ENCODE measurements at regions not wholly inside any gene's neighbourhood (a gene's known extent, or its start where the extent isn't known, plus 50 kb on each side); places are given as distances from the start of the nearest gene placed in this dataset.

GRCh38 chr2:37776487-37776886, 105.0 kb upstream of the CDC42EP3 start:
- Histone ChIP-seq H3K9me3 (no peaks in the 10 kb centered on the region), H3K27ac (peak overlapping the region; percentile 76 to 84), H3K27me3 (no peaks in the 10 kb centered on the region), H3K36me3 (no peaks in the 10 kb centered on the region), H3K4me3 (no peak overlapping the region), H3K4me1 (no peaks in the 10 kb centered on the region)
- intact Hi-C loops (cut with DNase I; ENCODE audit: low total_unique reads) = no loop called here
- TF ChIP-seq POLR2AphosphoS5 (IDR thresholded peaks at IDR 0.05) (no peak), POLR2A (IDR thresholded peaks at IDR 0.05) (no peak), CTCF (IDR thresholded peaks at IDR 0.05) (no peak)
- no peak for DNase-seq (ENCODE audit: low spot score in 2 of 2)

- Histone ChIP-seq H3K4me3 (no peak overlapping the region), H3K4me1 (no peaks in the 10 kb centered on the region), H3K9me3 (no peaks in the 10 kb centered on the region), H3K27me3 (no peaks in the 10 kb centered on the region), H3K27ac (no peak overlapping the region), H3K36me3 (no peaks in the 10 kb centered on the region)
- no peak for DNase-seq (ENCODE audit: low spot score in 2 of 2)
- TF ChIP-seq CTCF (IDR thresholded peaks at IDR 0.05) (no peak), POLR2AphosphoS5 (IDR thresholded peaks at IDR 0.05) (no peak), POLR2A (IDR thresholded peaks at IDR 0.05) (no peak)
- intact Hi-C loops (cut with DNase I; ENCODE audit: low total_unique reads) = no loop called here
Measured at GRCh38 chr2:37779139-37779538, 107.7 kb upstream of the CDC42EP3 start.

- Histone ChIP-seq H3K27me3 (no peaks in the 10 kb centered on the region), H3K27ac (no peak overlapping the region), H3K4me1 (no peaks in the 10 kb centered on the region), H3K4me3 (no peak overlapping the region), H3K9me3 (no peaks in the 10 kb centered on the region), H3K36me3 (no peaks in the 10 kb centered on the region)
- TF ChIP-seq POLR2A (IDR thresholded peaks at IDR 0.05) (no peak), POLR2AphosphoS5 (IDR thresholded peaks at IDR 0.05) (no peak), CTCF (IDR thresholded peaks at IDR 0.05) (no peak)
- intact Hi-C loops (cut with DNase I; ENCODE audit: low total_unique reads) = no loop called here
- no peak for DNase-seq (ENCODE audit: low spot score in 2 of 2)
Measured at GRCh38 chr2:37779611-37780386, 108.4 kb upstream of the CDC42EP3 start.

GRCh38 chr2:37780387-37780676, 108.9 kb upstream of the CDC42EP3 start:
- H3K27me3 ChIP-seq = no peaks in the 10 kb centered on the region
- no peak for DNase-seq (ENCODE audit: low spot score in 2 of 2)
- no peaks in the 10 kb centered on the region for H3K36me3 ChIP-seq
- H3K9me3 ChIP-seq = no peaks in the 10 kb centered on the region
- intact Hi-C loops (cut with DNase I; ENCODE audit: low total_unique reads) = no loop called here
- H3K27ac ChIP-seq = no peak overlapping the region
- H3K4me1 ChIP-seq = no peaks in the 10 kb centered on the region
- no peak overlapping the region for H3K4me3 ChIP-seq
- TF ChIP-seq CTCF (IDR thresholded peaks at IDR 0.05) (no peak), POLR2AphosphoS5 (IDR thresholded peaks at IDR 0.05) (no peak), POLR2A (IDR thresholded peaks at IDR 0.05) (no peak)

- no peak for DNase-seq (ENCODE audit: low spot score in 2 of 2)
- no peaks in the 10 kb centered on the region for H3K4me1 ChIP-seq
- intact Hi-C loops (cut with DNase I; ENCODE audit: low total_unique reads) = no loop called here
Measured at GRCh38 chr2:37781028-37781427, 109.6 kb upstream of the CDC42EP3 start.

More at GRCh38 chr2:37781028-37781427, 109.6 kb upstream of the CDC42EP3 start:
- H3K9me3 ChIP-seq = no peaks in the 10 kb centered on the region
- no peak overlapping the region for H3K4me3 ChIP-seq
- H3K27ac ChIP-seq = no peak overlapping the region
- no peaks in the 10 kb centered on the region for H3K36me3 ChIP-seq
- TF ChIP-seq POLR2A (IDR thresholded peaks at IDR 0.05) = no peak
- no peak for TF ChIP-seq CTCF (IDR thresholded peaks at IDR 0.05)
- no peak for TF ChIP-seq POLR2AphosphoS5 (IDR thresholded peaks at IDR 0.05)
- H3K27me3 ChIP-seq = no peaks in the 10 kb centered on the region
